HepG2 (cell line): ENCODE measurements at regions not wholly inside any gene's neighbourhood (a gene's known extent, or its start where the extent isn't known, plus 50 kb on each side); places are given as distances from the start of the nearest gene placed in this dataset.

Source experiments
- ATAC-seq: fragments of 200-7000 bp; cut with Tn5 transposase; 3 replicates; pipeline ENCODE4 v1.9.1; 2020; ENCODE audit warnings: mild to moderate bottlenecking, moderate library complexity
- BruUV-seq: library from RNA; stranded (reverse); fragments of 400-500 nt; replicated peaks from 2 replicates; lab custom pipeline; 2021; lab: Mats Ljungman, UMichigan
- CTCF ChIA-PET: fragments of 300-600 bp; formaldehyde crosslinking; extraction: SDS; loops from one replicate; lab custom pipeline; 2021; ENCODE audit warnings: low total read pairs, inconsistent platforms, low intra/inter-chr PET ratio; lab: Yijun Ruan, JAX
- POLR2A ChIA-PET: fragments of 350-600 bp; sonication (Branson Sonifier 250); formaldehyde crosslinking; loops from one replicate; lab custom pipeline; 2020; ENCODE audit warnings: antibody characterized with exemption, inconsistent platforms; lab: Yijun Ruan, JAX
- DNase-seq: peaks from one replicate; pipeline ENCODE4 v3.0.0-alpha.2; 2015; ENCODE audit warnings: low spot score
- FAIRE-seq: peaks from 3 replicates; lab custom pipeline; 2011; peaks lifted over from hg19 to GRCh38; lab: Jason Lieb, UNC
- H2AFZ ChIP-seq: one replicate; pipeline ENCODE4 v1.6.1; 2011; ENCODE audit warnings: low read length, inconsistent platforms
- H3K27ac ChIP-seq: fragments of 300-600 bp; 3 replicates; pipeline ENCODE4 v1.8.0; 2011; ENCODE audit warnings: mixed run types, mild to moderate bottlenecking, mixed read lengths, low read length, inconsistent platforms; ENCODE audit not compliant: insufficient read depth; ENCODE audit errors: extremely low read length
- H3K27me3 ChIP-seq, 2 experiments: fragments of 200-600 bp in 1 of 2; 2 replicates in 1 of 2; 3 replicates in 1 of 2; pipeline versions ENCODE4 v1.6.0 to v1.8.0; 2011; ENCODE audit warnings: low read length in 2 of 2, mild to moderate bottlenecking in 2 of 2, moderate library complexity in 2 of 2, inconsistent platforms in 1 of 2; ENCODE audit not compliant: insufficient read depth in 2 of 2, control insufficient read depth in 1 of 2
- H3K36me3 ChIP-seq, 2 experiments: fragments of 200-600 bp in 1 of 2; replicated peaks in 1 of 2; 2 replicates in 1 of 2; 3 replicates in 1 of 2; pipeline versions ENCODE4 v1.5.1 to v1.8.0; 2011; ENCODE audit warnings: low read length in 2 of 2, inconsistent platforms in 1 of 2; ENCODE audit not compliant: insufficient read depth in 2 of 2, control insufficient read depth in 1 of 2
- H3K4me1 ChIP-seq: 2 replicates; pipeline ENCODE4 v1.5.1; 2012; ENCODE audit warnings: low read length, inconsistent platforms; ENCODE audit not compliant: insufficient read depth
- H3K4me2 ChIP-seq: 2 replicates; pipeline ENCODE4 v1.6.0; 2011; ENCODE audit warnings: low read depth, low read length, inconsistent platforms
- H3K4me3 ChIP-seq, 3 experiments: fragments of 200-600 bp in 1 of 3; sonication (generic), shearing (Covaris generic) in 1 of 3; replicated peaks in 1 of 3; 2 replicates each; pipeline ENCODE4 v1.5.1; 2011 to 2016; ENCODE audit warnings: low read length in 3 of 3, inconsistent platforms in 2 of 3, low read depth in 2 of 3, mild to moderate bottlenecking in 2 of 3, control low read depth in 1 of 3, mixed read lengths in 1 of 3; ENCODE audit not compliant: insufficient read depth in 1 of 3
- H3K79me2 ChIP-seq: one replicate; pipeline ENCODE4 v1.6.1; 2011; ENCODE audit warnings: low read length, inconsistent platforms; ENCODE audit not compliant: insufficient read depth
- H3K9ac ChIP-seq: 2 replicates; pipeline ENCODE4 v1.6.0; 2011; ENCODE audit warnings: mild to moderate bottlenecking, low read depth, low read length, inconsistent platforms; ENCODE audit not compliant: insufficient read depth
- H3K9me3 ChIP-seq: 2 replicates; pipeline ENCODE4 v1.5.1; 2012; ENCODE audit warnings: mild to moderate bottlenecking, low read length
- H4K20me1 ChIP-seq: 2 replicates; pipeline ENCODE4 v1.6.0; 2011; ENCODE audit warnings: inconsistent platforms, mild to moderate bottlenecking, low read length, moderate library complexity; ENCODE audit not compliant: insufficient read depth
- ATF7 ChIP-seq, 2 experiments: fragments of 450-650 bp in 1 of 2; sonication (generic) in 1 of 2; formaldehyde crosslinking in 1 of 2; IDR thresholded peaks; 2 replicates each; pipeline versions ENCODE4 v1.4.0 to v1.6.1; 2016 to 2020; ENCODE audit warnings: antibody characterized with exemption in 1 of 2, mild to moderate bottlenecking in 1 of 2, missing genetic modification reagents in 1 of 2
- FOSL2 ChIP-seq: sonication (generic); formaldehyde crosslinking; IDR thresholded peaks from 2 replicates; pipeline ENCODE4 v1.4.0; 2020; ENCODE audit warnings: missing genetic modification reagents
- HDAC6 ChIP-seq: fragments of 200-600 bp; sonication (generic); IDR thresholded peaks from 2 replicates; pipeline ENCODE4 v1.7.0; 2017; ENCODE audit warnings: mild to moderate bottlenecking, antibody characterized with exemption, low read length, low read depth
- IRF1 ChIP-seq: sonication (generic); formaldehyde crosslinking; IDR thresholded peaks from 2 replicates; pipeline ENCODE4 v1.4.0; 2020; ENCODE audit warnings: low read depth, mild to moderate bottlenecking, missing genetic modification reagents
- ISX ChIP-seq: sonication (generic); formaldehyde crosslinking; conservative IDR thresholded peaks from 2 replicates; pipeline ENCODE4 v1.5.0; 2020; ENCODE audit warnings: missing genetic modification reagents
- JARID2 ChIP-seq: sonication (generic); formaldehyde crosslinking; IDR thresholded peaks from 2 replicates; pipeline ENCODE4 v1.8.1; 2023; ENCODE audit warnings: missing genetic modification reagents, inconsistent platforms; ENCODE audit not compliant: insufficient replicate concordance
- KAT2B ChIP-seq: fragments of 150-350 bp; IDR thresholded peaks from 2 replicates; pipeline ENCODE4 v1.6.1; 2014; ENCODE audit warnings: low read depth, low read length, borderline replicate concordance
- RORA ChIP-seq: sonication (generic); formaldehyde crosslinking; IDR thresholded peaks from 2 replicates; pipeline ENCODE4 v1.5.0; 2020; ENCODE audit warnings: mild to moderate bottlenecking, missing genetic modification reagents, moderate library complexity
- ZBTB14 ChIP-seq: sonication (generic); formaldehyde crosslinking; IDR thresholded peaks from 2 replicates; pipeline ENCODE4 v1.4.0; 2020; ENCODE audit warnings: missing genetic modification reagents
- ZNF354B ChIP-seq: sonication (generic); formaldehyde crosslinking; IDR thresholded peaks from 2 replicates; pipeline ENCODE4 v1.8.0; 2022; ENCODE audit warnings: mild to moderate bottlenecking, missing genetic modification reagents
- ZNF550 ChIP-seq: sonication (generic); formaldehyde crosslinking; IDR thresholded peaks from 2 replicates; pipeline ENCODE4 v1.4.0; 2020; ENCODE audit warnings: mild to moderate bottlenecking, missing genetic modification reagents, borderline replicate concordance
- ZNF576 ChIP-seq: sonication (generic); formaldehyde crosslinking; IDR thresholded peaks from 2 replicates; pipeline ENCODE4 v1.4.0; 2020; ENCODE audit warnings: mild to moderate bottlenecking, missing genetic modification reagents
- ZNF609 ChIP-seq: sonication (generic); formaldehyde crosslinking; IDR thresholded peaks from 2 replicates; pipeline ENCODE4 v1.4.0; 2020; ENCODE audit warnings: mild to moderate bottlenecking, missing genetic modification reagents, borderline replicate concordance
- ZNF784 ChIP-seq: sonication (generic); formaldehyde crosslinking; IDR thresholded peaks from 2 replicates; pipeline ENCODE4 v1.5.1; 2020; ENCODE audit warnings: missing genetic modification reagents, mild to moderate bottlenecking, borderline replicate concordance
- ZNF850 ChIP-seq: sonication (generic); formaldehyde crosslinking; conservative IDR thresholded peaks from 2 replicates; pipeline ENCODE4 v1.9.0; 2021; ENCODE audit warnings: mild to moderate bottlenecking, missing genetic modification reagents
- ZSCAN5A ChIP-seq: sonication (generic); formaldehyde crosslinking; IDR thresholded peaks from 2 replicates; pipeline ENCODE4 v1.8.0; 2022; ENCODE audit warnings: mild to moderate bottlenecking, missing genetic modification reagents, borderline replicate concordance
- in situ Hi-C: cut with HindIII; loops from 2 replicates; pipeline ENCODE4 v1.10.0; 2017; ENCODE audit warnings: low pct_unique_long_range_greater_than_20kb; ENCODE audit not compliant: extremely low pct_ligation_motif_present
- intact Hi-C: fragments of 100-400 bp; cut with micrococcal nuclease; formaldehyde crosslinking; loops from one replicate; pipeline ENCODE4 v1.10.0; 2022; ENCODE audit not compliant: unreplicated experiment

- FAIRE-seq (no peak), ATAC-seq (no peak), DNase-seq (no peak)
- Histone ChIP-seq H4K20me1 (no peaks in the 10 kb centered on the region), H3K9me3 (peaks cover 84% of the 10 kb centered on the region), H3K4me1 (no peaks in the 10 kb centered on the region), H3K9ac (no peak overlapping the region), H3K79me2 (no peaks in the 10 kb centered on the region), H2AFZ (no peak overlapping the region), H3K4me3 (no peak overlapping the region), H3K27me3 (no peaks in the 10 kb centered on the region), H3K36me3 (no peaks in the 10 kb centered on the region), H3K4me2 (no peak overlapping the region), H3K27ac (no peak overlapping the region)
- POLR2A ChIA-PET = no interaction called here
- CTCF ChIA-PET = no interaction called here
- intact Hi-C loops = no loop called here
- in situ Hi-C loops = no loop called here
- no TSS peak for BruUV-seq
- no peak for TF ChIP-seq ZNF850 (CRISPR knock-in tag)
- TF ChIP-seq ZNF576 (CRISPR knock-in tag) = no peak
- no peak for TF ChIP-seq JARID2
- no peak for TF ChIP-seq ZNF550
- TF ChIP-seq HDAC6 = no peak
- TF ChIP-seq KAT2B = no peak
- TF ChIP-seq ZNF609 (CRISPR knock-in tag) = no peak
- no peak for TF ChIP-seq IRF1 (CRISPR knock-in tag)
- no peak for TF ChIP-seq RORA (CRISPR knock-in tag)
- TF ChIP-seq ISX (CRISPR knock-in tag) = no peak
- TF ChIP-seq ZNF784 = no peak
- no peak for TF ChIP-seq ATF7 (IDR thresholded peaks at IDR 0.05)
- no peak for TF ChIP-seq ATF7 (CRISPR knock-in tag; IDR thresholded peaks at IDR 0.05)
- no peak for TF ChIP-seq FOSL2 (CRISPR knock-in tag)
- no peak for TF ChIP-seq ZSCAN5A (CRISPR knock-in tag)
- TF ChIP-seq ZNF354B = no peak
- no peak for TF ChIP-seq ZBTB14 (CRISPR knock-in tag)
These were observed 451.1 kb downstream of the BRINP1 start for GRCh38 chr9:118918180-118918579.
